ENCODE measurements at regions not wholly inside any gene's neighbourhood (a gene's known extent, or its start where the extent isn't known, plus 50 kb on each side); places are given as distances from the start of the nearest gene placed in this dataset.

DNA sequence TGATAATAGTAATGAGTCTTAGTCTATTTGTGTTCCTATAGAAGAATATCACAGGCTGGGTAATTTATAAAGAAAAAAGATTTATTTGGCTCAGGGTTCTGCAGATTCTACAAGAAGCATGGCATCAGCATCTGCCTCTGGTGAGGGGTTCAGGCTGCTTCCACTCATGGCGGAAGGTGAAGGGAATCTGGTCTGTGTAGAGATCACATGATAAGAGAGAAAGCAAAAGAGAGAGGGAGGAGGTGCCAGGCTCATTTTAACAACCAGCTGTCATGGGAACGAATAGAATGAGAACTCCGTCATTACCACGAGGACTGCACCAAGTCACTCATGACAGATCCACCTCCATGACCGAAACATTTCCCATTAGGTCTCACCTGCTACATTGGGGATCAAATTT lies 664.0 kb upstream of the SGO1 start:
- TF ChIP-seq, protein P1, sequence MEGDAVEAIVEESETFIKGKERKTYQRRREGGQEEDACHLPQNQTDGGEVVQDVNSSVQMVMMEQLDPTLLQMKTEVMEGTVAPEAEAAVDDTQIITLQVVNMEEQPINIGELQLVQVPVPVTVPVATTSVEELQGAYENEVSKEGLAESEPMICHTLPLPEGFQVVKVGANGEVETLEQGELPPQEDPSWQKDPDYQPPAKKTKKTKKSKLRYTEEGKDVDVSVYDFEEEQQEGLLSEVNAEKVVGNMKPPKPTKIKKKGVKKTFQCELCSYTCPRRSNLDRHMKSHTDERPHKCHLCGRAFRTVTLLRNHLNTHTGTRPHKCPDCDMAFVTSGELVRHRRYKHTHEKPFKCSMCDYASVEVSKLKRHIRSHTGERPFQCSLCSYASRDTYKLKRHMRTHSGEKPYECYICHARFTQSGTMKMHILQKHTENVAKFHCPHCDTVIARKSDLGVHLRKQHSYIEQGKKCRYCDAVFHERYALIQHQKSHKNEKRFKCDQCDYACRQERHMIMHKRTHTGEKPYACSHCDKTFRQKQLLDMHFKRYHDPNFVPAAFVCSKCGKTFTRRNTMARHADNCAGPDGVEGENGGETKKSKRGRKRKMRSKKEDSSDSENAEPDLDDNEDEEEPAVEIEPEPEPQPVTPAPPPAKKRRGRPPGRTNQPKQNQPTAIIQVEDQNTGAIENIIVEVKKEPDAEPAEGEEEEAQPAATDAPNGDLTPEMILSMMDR (conservative IDR thresholded peaks at IDR 0.05; ENCODE audit: low read depth, low read length) = no peak
- TF ChIP-seq EZH2 (IDR thresholded peaks at IDR 0.05; ENCODE audit: borderline replicate concordance, low read depth, low read length, poor library complexity, severe bottlenecking) = no peak

Data from A673 (cell line).